Left forelimb (tissue), 1 donor: ENCODE measurements at regions not wholly inside any gene's neighbourhood (a gene's known extent, or its start where the extent isn't known, plus 50 kb on each side); places are given as distances from the start of the nearest gene placed in this dataset.

Experiments
- DNase-seq: peaks from one replicate; pipeline ENCODE4 v3.0.0-alpha.2; 2018; ENCODE audit warnings: low spot score

DNA sequence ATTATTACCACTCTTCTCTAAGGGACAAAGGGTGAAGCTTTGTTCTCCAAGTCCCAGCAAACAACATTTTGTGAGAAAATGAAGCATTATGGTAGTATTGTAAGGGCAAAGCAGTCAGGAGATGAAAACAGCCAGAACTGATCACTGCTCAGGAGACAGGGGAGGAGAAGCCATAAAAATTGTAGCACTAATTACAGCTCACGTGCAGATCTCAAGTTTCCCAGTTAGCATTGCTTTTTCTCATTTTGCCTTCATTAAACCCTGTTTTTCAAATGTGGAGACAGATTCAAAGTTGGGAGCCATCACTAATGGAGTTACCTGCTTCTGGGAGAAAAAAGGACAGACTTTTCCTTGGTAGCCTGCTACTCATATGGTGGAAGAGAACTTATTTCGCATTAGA is 210.9 kb upstream of the PDE10A start:
- no peak for DNase-seq

GRCh38 chr6:165872811-165873210 is 209.8 kb upstream of the PDE10A start:
- no peak for DNase-seq

GRCh38 chr6:165872311-165872710 is 209.3 kb upstream of the PDE10A start:
- no peak for DNase-seq

GRCh38 chr6:165871571-165871970 is 208.5 kb upstream of the PDE10A start:
- DNase-seq, result no peak

DNA sequence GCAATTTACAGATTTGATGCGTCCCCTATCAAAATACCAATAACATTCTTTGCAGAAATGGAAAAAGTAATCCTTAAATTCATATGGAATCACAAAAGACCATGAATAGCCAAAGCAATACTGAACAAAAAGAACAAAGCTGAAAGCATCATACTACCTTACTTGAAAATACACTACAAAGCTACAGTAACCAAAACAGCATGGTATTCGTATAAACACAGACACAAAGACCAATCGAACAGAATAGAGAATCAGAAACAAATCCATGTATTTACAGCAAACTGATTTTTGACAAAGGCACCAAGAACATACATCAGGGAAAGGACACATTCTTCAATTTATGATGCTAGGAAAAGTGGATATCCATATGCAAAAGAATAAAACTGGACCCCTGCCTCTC is 206.5 kb upstream of the PDE10A start:
- no peak for DNase-seq

DNA sequence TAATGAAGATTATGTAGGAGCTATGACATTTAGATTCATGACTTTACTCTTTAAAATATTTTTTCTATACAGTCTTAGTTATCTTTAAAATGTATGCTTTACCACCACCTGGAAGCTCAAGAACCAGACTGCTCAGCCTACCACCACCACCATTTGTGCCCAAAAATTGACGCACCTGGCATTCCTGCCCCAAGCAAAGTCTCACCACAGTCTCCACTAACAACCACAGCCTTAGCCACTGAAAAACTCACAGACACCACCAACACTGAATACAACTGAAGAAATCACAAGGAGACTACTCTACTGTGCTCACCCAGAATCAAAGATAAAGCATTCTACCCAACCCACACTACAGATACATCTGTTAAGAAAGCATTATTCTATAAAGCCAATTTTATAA is 201.9 kb upstream of the PDE10A start:
- DNase-seq, result no peak

- no peak for DNase-seq
Observed at GRCh38 chr6:165864218-165864617, 201.2 kb upstream of the PDE10A start.

DNA sequence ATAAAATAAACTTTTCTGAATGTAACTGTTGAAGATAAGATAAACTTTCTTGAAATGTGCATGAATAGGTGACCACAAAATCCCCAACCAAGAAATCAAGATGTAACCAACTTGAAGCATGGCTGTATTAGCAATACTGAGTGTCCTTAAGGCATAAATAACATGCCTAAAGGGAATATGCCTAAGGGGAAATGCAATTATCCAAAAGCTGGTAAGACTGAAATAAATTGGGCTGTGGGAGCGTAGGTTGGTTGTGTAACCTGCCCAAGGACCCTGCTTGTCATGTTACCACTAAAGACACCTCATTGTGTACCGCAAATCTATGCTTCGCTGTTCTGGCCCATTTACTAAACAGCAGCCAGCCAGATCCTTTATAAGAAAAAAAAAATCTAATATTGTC is 200.8 kb upstream of the PDE10A start:
- DNase-seq, result no peak

DNA sequence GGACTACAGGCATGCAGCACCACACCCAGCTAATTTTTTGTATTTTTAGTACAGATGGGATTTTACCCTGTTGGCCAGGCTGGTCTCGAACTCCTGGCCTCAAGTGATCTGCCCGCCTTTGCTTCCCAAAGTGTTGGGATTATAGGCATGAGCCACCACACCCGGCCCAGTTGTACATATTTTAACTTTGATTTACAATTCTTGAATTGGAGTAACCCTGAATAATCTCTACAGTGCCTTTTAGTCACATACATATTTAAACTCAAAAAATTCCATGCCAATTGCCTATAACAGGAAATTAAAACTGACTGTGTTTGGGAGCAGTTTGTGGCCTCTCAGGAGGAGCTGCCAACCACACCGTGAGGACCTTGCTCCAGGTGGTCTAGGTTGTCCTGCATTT is 199.8 kb upstream of the PDE10A start:
- no peak for DNase-seq

GRCh38 chr6:165861226-165861625 is 198.2 kb upstream of the PDE10A start:
- no peak for DNase-seq

GRCh38 chr6:165858586-165858985 is 195.5 kb upstream of the PDE10A start:
- DNase-seq, result no peak

DNA sequence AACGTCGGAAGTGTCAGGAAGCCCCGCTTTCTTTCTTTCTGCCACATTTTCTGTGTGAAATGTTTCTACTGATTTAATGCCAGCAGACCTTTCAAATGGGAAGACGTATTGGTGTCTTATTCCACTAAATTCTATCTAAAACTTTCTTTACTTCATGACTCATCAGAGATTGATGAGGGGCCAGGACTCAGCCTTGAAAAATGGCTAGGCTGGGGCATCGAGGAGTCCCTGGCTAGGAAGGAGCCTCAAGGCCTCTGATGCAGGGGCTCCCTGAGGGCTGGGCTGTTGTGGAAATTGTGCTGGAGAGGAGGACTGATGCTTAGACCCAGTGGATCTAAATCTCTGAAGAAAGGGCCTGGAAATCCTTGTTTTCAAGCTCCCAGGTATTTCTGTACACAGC is 192.8 kb upstream of the PDE10A start:
- DNase-seq, result no peak

GRCh38 chr6:165854863-165855593 is 192.0 kb upstream of the PDE10A start:
- no peak for DNase-seq

GRCh38 chr6:165854061-165854862 is 191.2 kb upstream of the PDE10A start:
- DNase-seq, result no peak

DNA sequence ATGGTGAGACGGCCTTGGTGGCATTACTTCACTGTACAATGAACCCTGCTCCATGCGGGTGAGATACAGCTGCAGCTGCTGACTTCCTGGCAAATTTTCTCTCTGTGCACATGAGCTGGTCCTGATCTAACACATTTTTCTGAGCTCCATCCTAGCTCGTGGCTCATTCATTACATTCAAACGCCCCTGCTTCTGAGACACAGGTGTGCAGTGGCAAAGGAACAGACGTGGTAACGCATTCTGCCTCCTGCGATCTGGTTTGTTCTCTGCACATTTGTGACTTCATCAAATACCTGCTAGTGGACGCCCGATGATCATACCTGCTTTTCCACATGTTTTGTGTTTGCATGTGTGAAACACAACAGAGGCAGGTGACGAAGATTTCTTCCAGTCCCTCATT is 189.6 kb upstream of the PDE10A start:
- no peak for DNase-seq

DNA sequence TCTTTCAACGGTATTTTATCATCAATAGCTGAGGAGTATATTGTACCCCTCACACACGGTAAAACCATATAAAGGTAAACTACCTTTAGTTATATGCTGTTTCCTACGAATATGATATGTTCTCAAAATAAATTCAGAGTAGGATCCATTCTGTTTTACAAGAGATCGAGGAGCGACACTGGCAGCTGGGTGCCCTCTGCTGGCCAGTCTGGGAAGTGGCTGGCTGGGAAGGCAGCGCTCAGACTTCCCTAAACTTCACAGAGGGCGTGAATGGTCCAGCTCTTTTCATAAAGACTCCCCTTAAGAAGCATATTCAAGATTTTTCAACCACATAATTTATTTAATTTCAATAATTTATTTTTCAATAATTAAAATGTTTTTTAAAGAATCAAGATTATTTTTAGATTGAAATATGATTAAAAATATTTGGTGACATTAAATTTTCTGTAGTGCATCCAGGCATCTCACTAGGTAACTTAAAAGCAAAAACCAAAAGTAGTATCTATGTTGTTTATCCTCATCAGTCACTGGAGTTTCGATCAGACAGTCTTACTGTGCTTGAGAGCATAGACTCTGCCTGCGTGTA is 187.5 kb upstream of the PDE10A start:
- no peak for DNase-seq

DNA sequence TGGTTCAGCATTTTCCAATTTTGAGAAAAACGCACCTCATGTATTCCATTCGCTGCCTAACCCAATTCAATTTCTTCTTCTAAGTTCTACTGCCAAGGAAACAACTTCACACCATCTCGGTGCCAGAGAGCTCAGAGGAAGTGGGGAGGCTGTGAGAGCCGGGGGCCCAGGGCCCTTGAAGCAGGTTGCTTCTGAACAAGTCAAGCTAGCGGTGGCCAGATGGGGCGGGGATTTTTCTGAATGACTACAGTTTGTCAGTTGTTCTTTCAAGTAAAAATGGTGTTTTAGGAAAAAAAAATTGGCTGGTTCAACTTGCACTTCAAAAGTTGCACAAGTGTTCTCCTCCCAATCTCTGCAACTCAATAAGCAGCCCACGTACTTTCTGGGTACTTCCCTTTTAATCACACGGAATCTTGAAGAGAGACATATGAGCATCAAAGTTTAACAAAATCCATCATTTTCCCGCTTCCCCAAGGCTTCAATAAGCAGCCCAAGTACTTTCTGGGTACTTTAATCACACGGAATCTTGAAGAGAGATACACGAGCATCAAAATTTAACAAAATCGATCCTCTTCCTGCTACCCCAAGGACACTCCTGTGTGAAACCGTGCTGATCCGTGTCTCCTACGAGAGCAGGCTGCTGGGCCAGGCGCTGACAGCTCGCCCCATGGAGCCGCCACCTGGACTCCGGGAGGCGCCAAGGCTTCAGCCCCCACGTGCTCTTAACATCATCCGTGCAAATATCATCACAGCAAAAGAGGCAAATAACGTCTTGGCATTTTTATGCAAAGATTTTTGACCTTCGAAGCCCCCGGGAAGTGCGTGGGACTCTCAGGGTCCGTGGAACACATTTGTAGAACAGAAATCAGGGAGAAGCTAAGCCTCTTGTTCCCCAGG is 186.7 kb upstream of the PDE10A start:
- DNase-seq, result no peak

- no peak for DNase-seq
Observed at GRCh38 chr6:165848086-165848426, 185.0 kb upstream of the PDE10A start.

DNA sequence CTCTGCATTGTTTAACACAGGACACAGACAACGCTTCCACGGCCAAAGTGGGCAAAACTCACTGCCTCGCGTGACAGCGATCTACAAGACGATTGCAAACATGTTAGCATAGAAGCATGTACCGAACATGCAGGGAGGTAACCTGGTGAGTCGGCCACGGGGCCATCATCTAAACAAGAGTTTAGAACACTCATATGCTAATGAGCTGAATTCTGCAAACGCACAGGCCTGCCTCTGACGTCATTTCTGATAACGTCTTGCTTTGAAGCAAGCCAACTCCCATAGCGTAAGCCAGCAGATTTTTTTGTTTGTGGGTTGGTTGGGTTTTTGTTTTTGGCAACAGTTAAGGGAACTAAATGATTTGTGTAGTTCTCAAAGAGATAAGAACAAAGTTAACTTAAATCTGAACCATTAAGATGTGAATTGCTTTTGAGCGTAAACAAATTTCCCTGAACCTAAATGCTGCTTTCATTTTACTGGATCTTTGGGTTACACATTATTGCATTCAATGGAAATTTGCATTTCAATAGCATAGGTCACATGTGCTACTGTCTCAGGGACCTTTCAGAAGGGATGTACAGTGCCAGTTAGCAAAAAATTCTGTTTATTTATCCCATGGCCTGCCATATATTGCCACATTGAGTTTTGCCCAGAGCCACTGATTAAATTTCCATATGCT is 184.5 kb upstream of the PDE10A start:
- no peak for DNase-seq

DNA sequence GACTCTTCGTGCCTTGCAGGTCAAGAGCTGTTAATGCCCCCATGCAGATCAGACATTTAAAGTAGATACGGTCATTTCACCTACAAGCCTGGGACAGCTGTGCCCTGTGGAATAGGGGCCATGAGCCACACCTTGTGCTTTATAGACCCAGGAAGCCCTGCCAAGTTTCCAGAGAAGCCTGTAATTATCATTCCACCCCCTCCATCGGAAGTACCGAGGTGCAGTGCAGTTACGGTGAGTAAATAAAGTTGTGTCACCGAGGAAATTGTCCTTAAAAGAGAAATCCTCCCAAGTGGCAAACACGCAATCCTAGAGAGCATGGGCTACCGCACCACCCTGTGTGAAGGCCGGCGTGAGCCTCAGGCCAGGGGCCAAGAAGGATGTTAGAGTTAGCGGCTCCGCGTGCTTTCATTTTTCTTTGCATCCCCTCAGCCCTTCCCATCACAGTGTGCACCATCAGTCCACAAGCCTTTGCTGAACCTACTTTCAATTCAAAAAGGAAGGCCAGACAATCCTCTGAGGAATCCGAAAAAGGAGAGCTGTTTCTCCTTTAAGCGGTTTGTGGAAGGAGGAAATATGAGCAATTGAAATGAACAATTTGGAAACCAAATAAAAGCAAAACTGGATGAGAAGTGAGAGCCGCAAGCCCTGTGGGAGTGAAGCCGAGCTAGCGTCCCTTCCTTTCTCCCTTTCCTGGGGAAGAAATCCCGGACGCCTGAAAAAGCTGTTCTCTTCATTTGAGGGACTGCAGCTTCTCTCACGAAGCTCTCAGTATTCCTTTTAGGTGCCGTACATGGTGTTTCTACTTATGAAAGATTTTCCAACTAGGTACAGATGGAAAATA is 183.3 kb upstream of the PDE10A start:
- DNase-seq, result no peak

DNA sequence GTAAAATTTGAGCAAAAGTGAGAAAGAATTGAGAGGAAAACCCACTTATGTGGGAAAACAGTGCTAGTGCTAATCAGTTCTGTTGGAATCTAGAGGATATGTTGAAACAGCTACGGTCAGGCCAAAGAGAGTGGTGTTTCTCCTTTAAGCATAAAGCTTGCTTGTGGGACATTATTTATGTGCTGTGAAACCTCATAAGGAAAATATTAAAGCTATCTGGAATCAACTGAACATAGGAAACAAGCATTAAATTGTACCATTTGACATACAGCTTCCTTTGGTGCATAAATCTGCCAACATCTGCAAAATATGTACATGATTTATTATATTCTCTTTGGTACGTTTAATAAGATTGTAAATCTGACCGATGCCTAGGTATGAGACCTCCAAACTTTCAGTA is 182.5 kb upstream of the PDE10A start:
- no peak for DNase-seq
